ENCODE measurements at regions not wholly inside any gene's neighbourhood (a gene's known extent, or its start where the extent isn't known, plus 50 kb on each side); places are given as distances from the start of the nearest gene placed in this dataset.
"Not testable (repeated sequence)": the region's sequence is repeated elsewhere in the genome, so short reads cannot be mapped to it uniquely, and the experiment has no call there.

GRCh38 chr2:136288249-136288648 is 170.3 kb upstream of the CXCR4 start:
- no peak for DNase-seq (ENCODE audit: low read depth)
- no peak for TF ChIP-seq CTCF (IDR thresholded peaks at IDR 0.05; ENCODE audit: control insufficient read depth, insufficient read depth, low read depth, low read length, missing control alignments)

GRCh38 chr2:136286423-136286822 is 168.5 kb upstream of the CXCR4 start:
- no peak overlapping the region for H3K4me3 ChIP-seq (ENCODE audit: control insufficient read depth, low read depth, low read length)
- DNase-seq (ENCODE audit: low read depth): no peak
- TF ChIP-seq CTCF (IDR thresholded peaks at IDR 0.05; ENCODE audit: control insufficient read depth, insufficient read depth, low read depth, low read length, missing control alignments): no peak

More at GRCh38 chr2:136288249-136288648, 170.3 kb upstream of the CXCR4 start:
- H3K4me3 ChIP-seq (ENCODE audit: control insufficient read depth, low read depth, low read length): no peak overlapping the region

GRCh38 chr2:136284226-136285119 is 166.5 kb upstream of the CXCR4 start:
- no peak for DNase-seq (ENCODE audit: low read depth)
- TF ChIP-seq CTCF (IDR thresholded peaks at IDR 0.05; ENCODE audit: control insufficient read depth, insufficient read depth, low read depth, low read length, missing control alignments): no peak
- H3K4me3 ChIP-seq (ENCODE audit: control insufficient read depth, low read depth, low read length): no peak overlapping the region

GRCh38 chr2:136282251-136282650 is 164.3 kb upstream of the CXCR4 start:
- no peak overlapping the region for H3K4me3 ChIP-seq (ENCODE audit: control insufficient read depth, low read depth, low read length)
- TF ChIP-seq CTCF (IDR thresholded peaks at IDR 0.05; ENCODE audit: control insufficient read depth, insufficient read depth, low read depth, low read length, missing control alignments): no peak
- no peak for DNase-seq (ENCODE audit: low read depth)

GRCh38 chr2:136281281-136282114 is 163.5 kb upstream of the CXCR4 start:
- TF ChIP-seq CTCF (IDR thresholded peaks at IDR 0.05; ENCODE audit: control insufficient read depth, insufficient read depth, low read depth, low read length, missing control alignments): no peak
- no peak for DNase-seq (ENCODE audit: low read depth)
- no peak overlapping the region for H3K4me3 ChIP-seq (ENCODE audit: control insufficient read depth, low read depth, low read length)

GRCh38 chr2:136266346-136266745 is 148.4 kb upstream of the CXCR4 start:
- not testable (repeated sequence) for H3K4me3 ChIP-seq (ENCODE audit: control insufficient read depth, low read depth, low read length); DNase-seq (ENCODE audit: low read depth)

- no peak for TF ChIP-seq CTCF (IDR thresholded peaks at IDR 0.05; ENCODE audit: control insufficient read depth, insufficient read depth, low read depth, low read length, missing control alignments)
- H3K4me3 ChIP-seq (ENCODE audit: control insufficient read depth, low read depth, low read length): no peak overlapping the region
- no peak for DNase-seq (ENCODE audit: low read depth)
These were observed 141.6 kb upstream of the CXCR4 start for GRCh38 chr2:136259551-136259950.
